ENCODE measurements at regions not wholly inside any gene's neighbourhood (a gene's known extent, or its start where the extent isn't known, plus 50 kb on each side); places are given as distances from the start of the nearest gene placed in this dataset.

- Histone ChIP-seq H3K36me3 (ENCODE audit: control insufficient read depth, insufficient read depth, low read length) (no peaks in the 10 kb centered on the region), H3K4me3 (ENCODE audit: low read depth in 2 of 2, low read length in 2 of 2) (no peak overlapping the region), H3K27me3 (ENCODE audit: control insufficient read depth, insufficient read depth, low read length) (no peaks in the 10 kb centered on the region), H3K9me3 (ENCODE audit: control insufficient read depth, insufficient read depth, low read depth, low read length) (no peaks in the 10 kb centered on the region), H3K4me1 (ENCODE audit: control insufficient read depth, insufficient read depth, low read length) (no peaks in the 10 kb centered on the region), H3K27ac (ENCODE audit: low read length) (no peak overlapping the region)
- in situ Hi-C loops (cut with HindIII; ENCODE audit: low pct_unique_long_range_greater_than_20kb, low sequenced_read_pairs) (no loop called here), intact Hi-C loops (cut with micrococcal nuclease; ENCODE audit: unreplicated experiment) (no loop called here)
- ATAC-seq (no peak), DNase-seq (ENCODE audit: low read depth, low spot score) (no peak)
- CTCF ChIA-PET, result no interaction called here
- POLR2A ChIA-PET, result no interaction called here
- no TSS peak for BruUV-seq (replicated peaks)
- TF ChIP-seq REST (IDR thresholded peaks at IDR 0.05; ENCODE audit: insufficient read depth in 1 of 2, low read depth in 2 of 2, low read length in 1 of 2) (no peak), TCF7L2 (IDR thresholded peaks at IDR 0.05; ENCODE audit: low read depth, low read length) (no peak), SIN3A (IDR thresholded peaks at IDR 0.05; ENCODE audit: borderline replicate concordance, insufficient read depth, low read depth, low read length) (no peak), CTCF (IDR thresholded peaks at IDR 0.05) (no peak), POLR2AphosphoS5 (IDR thresholded peaks at IDR 0.05; ENCODE audit: low read depth, low read length) (no peak)
Measured at GRCh38 chr18:10077986-10078385, 164.2 kb downstream of the VAPA start.

GRCh38 chr18:10080372-10080771 lies 166.6 kb downstream of the VAPA start:
- intact Hi-C loops (cut with micrococcal nuclease; ENCODE audit: unreplicated experiment) (no loop called here), in situ Hi-C loops (cut with HindIII; ENCODE audit: low pct_unique_long_range_greater_than_20kb, low sequenced_read_pairs) (no loop called here)
- peaks cover 7% of the 10 kb centered on the region for H3K9me3 ChIP-seq (ENCODE audit: control insufficient read depth, insufficient read depth, low read depth, low read length)
- CTCF ChIA-PET, result no interaction called here
- ATAC-seq, result no peak
- DNase-seq (ENCODE audit: low read depth, low spot score), result no peak
- BruUV-seq (replicated peaks), result no TSS peak
- no peak overlapping the region for H3K4me3 ChIP-seq (ENCODE audit: low read depth in 2 of 2, low read length in 2 of 2)
- H3K27me3 ChIP-seq (ENCODE audit: control insufficient read depth, insufficient read depth, low read length), result no peaks in the 10 kb centered on the region
- TF ChIP-seq POLR2AphosphoS5 (IDR thresholded peaks at IDR 0.05; ENCODE audit: low read depth, low read length) (no peak), SIN3A (IDR thresholded peaks at IDR 0.05; ENCODE audit: borderline replicate concordance, insufficient read depth, low read depth, low read length) (no peak), CTCF (IDR thresholded peaks at IDR 0.05) (no peak), REST (IDR thresholded peaks at IDR 0.05; ENCODE audit: insufficient read depth in 1 of 2, low read depth in 2 of 2, low read length in 1 of 2) (no peak), TCF7L2 (IDR thresholded peaks at IDR 0.05; ENCODE audit: low read depth, low read length) (no peak)
- no peak overlapping the region for H3K27ac ChIP-seq (ENCODE audit: low read length)
- H3K36me3 ChIP-seq (ENCODE audit: control insufficient read depth, insufficient read depth, low read length), result no peaks in the 10 kb centered on the region
- no peaks in the 10 kb centered on the region for H3K4me1 ChIP-seq (ENCODE audit: control insufficient read depth, insufficient read depth, low read length)
- POLR2A ChIA-PET, result no interaction called here

All from Panc1 (cell line).